SU-DHL-6 (cell line): ENCODE measurements at regions not wholly inside any gene's neighbourhood (a gene's known extent, or its start where the extent isn't known, plus 50 kb on each side); places are given as distances from the start of the nearest gene placed in this dataset.

Experiments used
- CTCF ChIP-seq: fragments of 200-600 bp; sonication (generic); IDR thresholded peaks from one replicate; pipeline ENCODE4 v1.5.1; 2017; ENCODE audit warnings: antibody characterized with exemption, mild to moderate bottlenecking, low read length, moderate library complexity; ENCODE audit not compliant: insufficient read depth, poor library complexity, severe bottlenecking
- EZH2phosphoT487 ChIP-seq: fragments of 200-600 bp; sonication (generic), shearing (Covaris generic); conservative IDR thresholded peaks from 2 replicates; pipeline ENCODE4 v1.6.1; 2018; ENCODE audit warnings: mild to moderate bottlenecking, antibody characterized with exemption, low read length, moderate library complexity, mixed read lengths

DNA sequence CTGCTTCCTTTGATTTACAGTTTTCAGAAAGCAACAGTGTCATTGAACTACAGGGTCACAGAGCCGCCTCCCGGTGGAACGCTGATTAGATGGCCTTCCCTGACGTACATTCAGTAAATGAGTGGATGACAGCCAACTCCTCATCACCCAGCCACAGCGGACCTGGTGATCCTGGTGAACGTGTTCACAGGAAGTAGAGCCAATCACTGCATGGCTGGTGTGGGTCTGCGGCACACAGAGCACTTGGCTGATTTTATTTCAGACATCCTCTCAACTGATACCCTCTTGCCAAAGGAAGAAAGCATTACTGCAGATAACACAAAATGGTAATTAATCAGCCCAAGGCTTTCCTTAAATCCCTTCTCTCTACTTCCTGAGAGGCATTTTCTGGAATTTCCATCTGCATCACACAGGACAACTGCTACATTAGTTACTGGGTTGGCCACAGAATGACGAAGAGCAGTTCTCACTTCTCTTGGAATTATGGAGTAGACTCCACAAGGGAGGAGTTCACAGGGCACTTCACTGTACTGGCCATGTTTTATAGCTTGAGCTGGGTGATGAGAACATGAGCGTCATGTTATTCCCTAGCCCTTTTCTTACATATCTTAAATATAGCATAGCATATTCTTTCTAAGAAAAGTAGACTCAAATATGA, 84.0 kb upstream of the SLC7A1 start:
- TF ChIP-seq CTCF: no peak
- TF ChIP-seq EZH2phosphoT487: no peak
